Parathyroid adenoma (tissue), 2 donors: ENCODE measurements at regions not wholly inside any gene's neighbourhood (a gene's known extent, or its start where the extent isn't known, plus 50 kb on each side); places are given as distances from the start of the nearest gene placed in this dataset.

Source experiments
- H2AFZ ChIP-seq: fragments of 300-600 bp; sonication (generic); one replicate; pipeline ENCODE4 v1.7.0; 2017; ENCODE audit warnings: antibody characterized with exemption, mild to moderate bottlenecking
- H3K27ac ChIP-seq: fragments of 300-600 bp; sonication (generic); one replicate; pipeline ENCODE4 v1.7.0; 2017
- H3K27me3 ChIP-seq: fragments of 300-600 bp; sonication (generic); one replicate; pipeline ENCODE4 v1.7.0; 2017; ENCODE audit warnings: low read length; ENCODE audit not compliant: control insufficient read depth, insufficient read depth
- H3K36me3 ChIP-seq: fragments of 300-600 bp; sonication (generic); one replicate; pipeline ENCODE4 v1.7.0; 2017; ENCODE audit warnings: low read length; ENCODE audit not compliant: control insufficient read depth, insufficient read depth
- H3K4me1 ChIP-seq: fragments of 300-600 bp; sonication (generic); one replicate; pipeline ENCODE4 v1.7.0; 2017; ENCODE audit warnings: control low read depth
- H3K4me2 ChIP-seq: fragments of 300-600 bp; sonication (generic); one replicate; pipeline ENCODE4 v1.7.0; 2017; ENCODE audit warnings: low read length
- H3K4me3 ChIP-seq: fragments of 300-600 bp; sonication (generic); one replicate; pipeline ENCODE4 v1.7.0; 2017; ENCODE audit warnings: low read depth, low read length
- H3K79me2 ChIP-seq: fragments of 300-600 bp; sonication (generic); one replicate; pipeline ENCODE4 v1.7.0; 2017; ENCODE audit warnings: control low read depth
- H3K9ac ChIP-seq: fragments of 300-600 bp; sonication (generic); one replicate; pipeline ENCODE4 v1.7.0; 2017; ENCODE audit warnings: mild to moderate bottlenecking
- H3K9me3 ChIP-seq: fragments of 300-600 bp; sonication (generic); one replicate; pipeline ENCODE4 v1.7.0; 2017; ENCODE audit warnings: low read length; ENCODE audit not compliant: control insufficient read depth
- CTCF ChIP-seq: fragments of 300-600 bp; sonication (generic); IDR thresholded peaks from one replicate; pipeline ENCODE4 v1.7.0; 2017; ENCODE audit warnings: antibody characterized with exemption, mild to moderate bottlenecking
- donor health status: primary hyperparathyroidism.

- Histone ChIP-seq H3K4me3 (no peak overlapping the region), H3K27ac (no peak overlapping the region)
Measured at GRCh38 chr5:98309785-98310598, 463.5 kb upstream of the RGMB start.

GRCh38 chr5:98314292-98314691 lies 459.2 kb upstream of the RGMB start:
- Histone ChIP-seq H3K27me3 (no peaks in the 10 kb centered on the region), H2AFZ (no peak overlapping the region), H3K27ac (no peak overlapping the region), H3K4me1 (no peaks in the 10 kb centered on the region), H3K9ac (no peak overlapping the region), H3K9me3 (no peaks in the 10 kb centered on the region), H3K36me3 (no peaks in the 10 kb centered on the region), H3K79me2 (no peaks in the 10 kb centered on the region), H3K4me2 (no peak overlapping the region), H3K4me3 (no peak overlapping the region)
- TF ChIP-seq CTCF: no peak

More at GRCh38 chr5:98309785-98310598, 463.5 kb upstream of the RGMB start:
- no peak overlapping the region for H3K4me2 ChIP-seq
- no peak overlapping the region for H3K9ac ChIP-seq
- no peaks in the 10 kb centered on the region for H3K79me2 ChIP-seq
- H3K36me3 ChIP-seq: no peaks in the 10 kb centered on the region
- no peaks in the 10 kb centered on the region for H3K9me3 ChIP-seq
- H2AFZ ChIP-seq: peak overlapping the region; percentile 43
- TF ChIP-seq CTCF: no peak
- H3K4me1 ChIP-seq: no peaks in the 10 kb centered on the region
- H3K27me3 ChIP-seq: no peaks in the 10 kb centered on the region

- H3K4me2 ChIP-seq: no peak overlapping the region
- no peak overlapping the region for H2AFZ ChIP-seq
- no peaks in the 10 kb centered on the region for H3K36me3 ChIP-seq
- H3K4me3 ChIP-seq: no peak overlapping the region
- H3K27me3 ChIP-seq: no peaks in the 10 kb centered on the region
- H3K27ac ChIP-seq: no peak overlapping the region
- no peaks in the 10 kb centered on the region for H3K79me2 ChIP-seq
- H3K9me3 ChIP-seq: no peaks in the 10 kb centered on the region
- no peaks in the 10 kb centered on the region for H3K4me1 ChIP-seq
- no peak overlapping the region for H3K9ac ChIP-seq
- no peak for TF ChIP-seq CTCF
Measured at GRCh38 chr5:98318386-98318785, 455.1 kb upstream of the RGMB start.

GRCh38 chr5:98319299-98320011 lies 454.0 kb upstream of the RGMB start:
- Histone ChIP-seq H3K9ac (no peak overlapping the region), H3K4me1 (no peaks in the 10 kb centered on the region), H3K36me3 (no peaks in the 10 kb centered on the region), H3K9me3 (no peaks in the 10 kb centered on the region), H3K27me3 (no peaks in the 10 kb centered on the region), H2AFZ (no peak overlapping the region), H3K4me2 (no peak overlapping the region), H3K27ac (no peak overlapping the region), H3K4me3 (no peak overlapping the region), H3K79me2 (no peaks in the 10 kb centered on the region)
- no peak for TF ChIP-seq CTCF
